Neural crest cell (in vitro differentiated cells): ENCODE measurements at regions not wholly inside any gene's neighbourhood (a gene's known extent, or its start where the extent isn't known, plus 50 kb on each side); places are given as distances from the start of the nearest gene placed in this dataset.

Experiments used
- DNase-seq: peaks from one replicate; pipeline ENCODE4 v3.0.0; 2021; ENCODE audit warnings: low read depth, mixed read lengths, low spot score
- H3K27ac Mint-ChIP-seq: one replicate; pipeline ENCODE4 v1.8.0; 2021; ENCODE audit warnings: mild to moderate bottlenecking, mixed read lengths; ENCODE audit not compliant: unreplicated experiment
- H3K27me3 Mint-ChIP-seq: 2 replicates; pipeline ENCODE4 v1.8.0; 2021; ENCODE audit warnings: low read depth, mild to moderate bottlenecking, mixed read lengths
- H3K36me3 Mint-ChIP-seq: 2 replicates; pipeline ENCODE4 v1.8.0; 2021; ENCODE audit warnings: low read depth, mild to moderate bottlenecking, mixed read lengths
- H3K4me1 Mint-ChIP-seq: 2 replicates; pipeline ENCODE4 v1.8.0; 2021; ENCODE audit warnings: mixed read lengths
- H3K4me3 Mint-ChIP-seq: one replicate; pipeline ENCODE4 v1.8.0; 2021; ENCODE audit warnings: mild to moderate bottlenecking, mixed read lengths
- H3K9me3 Mint-ChIP-seq: 2 replicates; pipeline ENCODE4 v1.8.0; 2021; ENCODE audit warnings: mixed read lengths
- TF ChIP-seq, protein P1 (sequence below): fragments of 200-600 bp; sonication (generic); conservative IDR thresholded peaks from 2 replicates; pipeline ENCODE4 v1.5.0; 2021; ENCODE audit warnings: antibody characterized with exemption, mild to moderate bottlenecking

DNA sequence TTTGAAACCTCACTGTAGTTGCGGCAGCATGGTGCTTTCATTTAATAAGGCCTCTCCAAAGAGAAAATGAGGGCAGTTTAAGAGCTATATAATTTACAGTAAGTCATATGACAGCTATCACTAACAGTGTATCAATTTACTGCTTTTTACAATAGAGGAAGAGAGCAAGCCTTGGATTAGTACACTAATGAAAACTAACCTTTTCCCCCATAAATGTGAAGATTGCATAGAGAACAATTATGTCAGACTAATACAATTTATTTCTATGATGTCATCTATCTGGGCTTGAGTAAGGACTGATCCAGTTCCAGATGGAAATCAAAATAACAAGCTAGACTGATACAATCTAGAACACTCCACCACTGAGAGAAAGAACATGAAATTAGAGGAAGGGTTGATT is 78.1 kb upstream of the FAM83B start:
- no peak for DNase-seq
- Mint-ChIP-seq H3K9me3 (peaks cover 3% of the 10 kb centered on the region), H3K27me3 (no peaks in the 10 kb centered on the region), H3K27ac (no peak overlapping the region), H3K4me3 (no peak overlapping the region), H3K4me1 (no peaks in the 10 kb centered on the region), H3K36me3 (no peaks in the 10 kb centered on the region)
- TF ChIP-seq, protein P1, sequence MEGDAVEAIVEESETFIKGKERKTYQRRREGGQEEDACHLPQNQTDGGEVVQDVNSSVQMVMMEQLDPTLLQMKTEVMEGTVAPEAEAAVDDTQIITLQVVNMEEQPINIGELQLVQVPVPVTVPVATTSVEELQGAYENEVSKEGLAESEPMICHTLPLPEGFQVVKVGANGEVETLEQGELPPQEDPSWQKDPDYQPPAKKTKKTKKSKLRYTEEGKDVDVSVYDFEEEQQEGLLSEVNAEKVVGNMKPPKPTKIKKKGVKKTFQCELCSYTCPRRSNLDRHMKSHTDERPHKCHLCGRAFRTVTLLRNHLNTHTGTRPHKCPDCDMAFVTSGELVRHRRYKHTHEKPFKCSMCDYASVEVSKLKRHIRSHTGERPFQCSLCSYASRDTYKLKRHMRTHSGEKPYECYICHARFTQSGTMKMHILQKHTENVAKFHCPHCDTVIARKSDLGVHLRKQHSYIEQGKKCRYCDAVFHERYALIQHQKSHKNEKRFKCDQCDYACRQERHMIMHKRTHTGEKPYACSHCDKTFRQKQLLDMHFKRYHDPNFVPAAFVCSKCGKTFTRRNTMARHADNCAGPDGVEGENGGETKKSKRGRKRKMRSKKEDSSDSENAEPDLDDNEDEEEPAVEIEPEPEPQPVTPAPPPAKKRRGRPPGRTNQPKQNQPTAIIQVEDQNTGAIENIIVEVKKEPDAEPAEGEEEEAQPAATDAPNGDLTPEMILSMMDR = no peak

DNA sequence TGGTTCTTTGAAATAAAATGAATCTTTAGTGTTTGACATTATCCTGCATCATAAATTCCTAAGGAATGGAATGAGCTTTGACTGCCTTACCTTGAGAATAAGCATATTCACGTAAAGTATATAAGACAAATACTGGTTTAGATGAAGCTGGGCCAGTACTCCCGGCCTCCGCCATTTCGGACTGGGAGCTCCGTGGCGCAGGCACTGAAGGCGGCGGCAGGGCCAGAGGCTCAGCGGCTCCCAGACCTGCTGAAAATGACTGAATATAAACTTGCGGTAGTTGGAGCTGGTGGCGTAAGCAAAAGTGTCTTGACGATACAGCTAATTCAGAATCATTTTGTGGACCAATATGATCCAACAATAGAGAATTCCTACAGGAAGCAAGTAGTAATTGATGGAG is 76.2 kb upstream of the FAM83B start:
- H3K27me3 Mint-ChIP-seq = no peaks in the 10 kb centered on the region
- no peaks in the 10 kb centered on the region for H3K36me3 Mint-ChIP-seq
- TF ChIP-seq, protein P1 = no peak
- no peak for DNase-seq
- no peaks in the 10 kb centered on the region for H3K4me1 Mint-ChIP-seq
- H3K4me3 Mint-ChIP-seq = no peak overlapping the region
- H3K27ac Mint-ChIP-seq = no peak overlapping the region
- H3K9me3 Mint-ChIP-seq = peaks cover 3% of the 10 kb centered on the region

DNA sequence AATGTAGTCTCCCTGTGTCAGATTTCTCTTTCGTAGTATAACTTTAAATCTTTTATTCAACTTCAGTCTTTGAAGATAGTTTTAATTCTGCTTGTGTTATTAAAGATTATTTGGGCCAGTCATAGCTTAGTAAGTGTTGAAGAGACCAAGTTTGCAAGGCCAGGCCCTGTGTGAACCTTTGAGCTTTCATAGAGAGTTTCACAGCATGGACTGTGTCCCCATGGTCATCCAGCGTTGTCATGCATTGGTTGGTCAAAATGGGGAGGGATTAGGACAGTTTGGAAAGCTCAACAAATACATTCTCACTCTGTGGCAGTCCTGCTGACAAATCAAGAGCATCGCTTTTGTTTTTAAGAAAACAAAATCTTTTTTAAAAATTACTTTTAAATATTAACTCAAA is 74.6 kb upstream of the FAM83B start:
- no peaks in the 10 kb centered on the region for H3K9me3 Mint-ChIP-seq
- H3K27me3 Mint-ChIP-seq = no peaks in the 10 kb centered on the region
- no peak overlapping the region for H3K27ac Mint-ChIP-seq
- DNase-seq = no peak
- H3K36me3 Mint-ChIP-seq = no peaks in the 10 kb centered on the region
- TF ChIP-seq, protein P1 = no peak
- no peaks in the 10 kb centered on the region for H3K4me1 Mint-ChIP-seq
- H3K4me3 Mint-ChIP-seq = no peak overlapping the region

GRCh38 chr6:54772610-54773009 is 74.0 kb upstream of the FAM83B start:
- no peak for DNase-seq
- TF ChIP-seq, protein P1 = no peak
- Mint-ChIP-seq H3K9me3 (peaks cover 3% of the 10 kb centered on the region), H3K4me1 (peaks cover 4% of the 10 kb centered on the region), H3K36me3 (no peaks in the 10 kb centered on the region), H3K4me3 (no peak overlapping the region), H3K27me3 (no peaks in the 10 kb centered on the region), H3K27ac (no peak overlapping the region)

- H3K4me1 Mint-ChIP-seq = peaks cover 11% of the 10 kb centered on the region
- H3K36me3 Mint-ChIP-seq = no peaks in the 10 kb centered on the region
- no peak overlapping the region for H3K27ac Mint-ChIP-seq
- DNase-seq = no peak
- no peak overlapping the region for H3K4me3 Mint-ChIP-seq
- TF ChIP-seq, protein P1 = no peak
- H3K27me3 Mint-ChIP-seq = no peaks in the 10 kb centered on the region
- H3K9me3 Mint-ChIP-seq = peaks cover 7% of the 10 kb centered on the region
Observed at GRCh38 chr6:54775576-54775975, 71.0 kb upstream of the FAM83B start.

GRCh38 chr6:54776891-54777290 is 69.7 kb upstream of the FAM83B start:
- peaks cover 7% of the 10 kb centered on the region for H3K9me3 Mint-ChIP-seq
- no peaks in the 10 kb centered on the region for H3K36me3 Mint-ChIP-seq
- no peak overlapping the region for H3K4me3 Mint-ChIP-seq
- no peaks in the 10 kb centered on the region for H3K27me3 Mint-ChIP-seq
- TF ChIP-seq, protein P1 = no peak
- peaks cover 11% of the 10 kb centered on the region for H3K4me1 Mint-ChIP-seq
- DNase-seq = no peak
- no peak overlapping the region for H3K27ac Mint-ChIP-seq
